Ishikawa (cell line): ENCODE measurements at regions not wholly inside any gene's neighbourhood (a gene's known extent, or its start where the extent isn't known, plus 50 kb on each side); places are given as distances from the start of the nearest gene placed in this dataset.

ENCODE experiments used
- TAF1 ChIP-seq: IDR thresholded peaks from 2 replicates; pipeline ENCODE4 v1.6.1; 2012; ENCODE audit warnings: low read depth, mild to moderate bottlenecking
- TF ChIP-seq, protein P1 (sequence below): IDR thresholded peaks from 2 replicates; pipeline ENCODE4 v1.6.1; 2012

DNA sequence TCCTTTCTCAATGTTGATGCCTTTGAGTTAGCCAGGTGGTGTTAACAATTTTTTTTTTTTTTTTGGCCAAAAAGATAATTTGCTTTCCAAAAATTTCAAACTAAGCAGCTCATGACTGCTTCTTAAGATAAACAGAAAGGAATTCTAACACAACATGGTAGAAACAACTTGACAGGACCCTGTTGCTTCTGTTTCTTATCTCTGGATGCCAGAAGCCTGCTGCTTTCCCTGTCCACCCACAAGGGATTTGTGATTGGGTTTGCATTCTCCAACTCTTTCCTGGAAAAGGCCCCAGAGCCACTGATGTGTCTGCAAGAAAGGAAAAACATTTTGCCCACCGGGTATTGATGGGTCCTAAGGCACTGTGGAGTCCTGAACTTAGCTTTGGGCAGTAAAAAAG lies 217.2 kb upstream of the PKDCC start:
- TF ChIP-seq, protein P1, sequence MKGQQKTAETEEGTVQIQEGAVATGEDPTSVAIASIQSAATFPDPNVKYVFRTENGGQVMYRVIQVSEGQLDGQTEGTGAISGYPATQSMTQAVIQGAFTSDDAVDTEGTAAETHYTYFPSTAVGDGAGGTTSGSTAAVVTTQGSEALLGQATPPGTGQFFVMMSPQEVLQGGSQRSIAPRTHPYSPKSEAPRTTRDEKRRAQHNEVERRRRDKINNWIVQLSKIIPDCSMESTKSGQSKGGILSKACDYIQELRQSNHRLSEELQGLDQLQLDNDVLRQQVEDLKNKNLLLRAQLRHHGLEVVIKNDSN = no peak
- TF ChIP-seq TAF1 = no peak
